ENCODE measurements at regions not wholly inside any gene's neighbourhood (a gene's known extent, or its start where the extent isn't known, plus 50 kb on each side); places are given as distances from the start of the nearest gene placed in this dataset.

DNA sequence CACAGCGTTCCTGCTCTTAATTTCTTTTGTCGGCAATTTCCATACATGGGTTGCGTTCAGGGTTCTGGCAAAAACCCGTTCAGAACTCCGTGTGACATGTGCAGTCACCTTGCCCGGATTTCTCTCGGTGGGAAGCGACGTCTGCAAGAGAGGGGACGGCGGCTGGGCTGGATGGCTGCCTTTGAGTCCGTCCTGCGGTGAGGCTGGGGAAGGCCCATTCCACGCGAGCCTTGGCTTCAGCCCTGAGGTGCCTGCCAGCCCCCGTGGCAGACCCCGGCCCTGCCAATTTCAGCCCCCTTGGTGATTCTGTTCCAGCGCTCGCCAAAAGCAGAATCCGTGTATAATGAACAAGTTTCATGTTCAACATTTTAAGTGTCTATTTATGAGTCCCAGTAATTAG, 72.6 kb upstream of the TSHZ3 start:
- no peaks in the 10 kb centered on the region for H3K27me3 ChIP-seq (ENCODE audit: control insufficient read depth, extremely low read depth, insufficient read depth, low read length)
- no peaks in the 10 kb centered on the region for H3K79me2 ChIP-seq (ENCODE audit: control insufficient read depth, insufficient read depth, low read length)
- H3K9me1 ChIP-seq (ENCODE audit: control insufficient read depth, extremely low read depth, insufficient read depth, low read length) = no peaks in the 10 kb centered on the region
- H3K9me3 ChIP-seq (ENCODE audit: control insufficient read depth, low read depth, low read length) = no peaks in the 10 kb centered on the region
- H3K4me3 ChIP-seq (ENCODE audit: control insufficient read depth in 2 of 3, extremely low read depth in 1 of 3, insufficient read depth in 2 of 3, low read depth in 1 of 3, low read length in 3 of 3) = no peak overlapping the region
- H3K4me1 ChIP-seq (ENCODE audit: control insufficient read depth, extremely low read depth, insufficient read depth, low read length) = peaks cover 4% of the 10 kb centered on the region
- FAIRE-seq = no peak
- H2AFZ ChIP-seq (ENCODE audit: control insufficient read depth, low read length) = no peak overlapping the region
- no peaks in the 10 kb centered on the region for H4K20me1 ChIP-seq (ENCODE audit: control insufficient read depth, extremely low read depth, insufficient read depth, low read length)
- dilution Hi-C loops (cut with MboI; ENCODE audit: extremely low pct_ligation_motif_present, low sequenced_read_pairs) = no loop called here
- TF ChIP-seq, protein P1, sequence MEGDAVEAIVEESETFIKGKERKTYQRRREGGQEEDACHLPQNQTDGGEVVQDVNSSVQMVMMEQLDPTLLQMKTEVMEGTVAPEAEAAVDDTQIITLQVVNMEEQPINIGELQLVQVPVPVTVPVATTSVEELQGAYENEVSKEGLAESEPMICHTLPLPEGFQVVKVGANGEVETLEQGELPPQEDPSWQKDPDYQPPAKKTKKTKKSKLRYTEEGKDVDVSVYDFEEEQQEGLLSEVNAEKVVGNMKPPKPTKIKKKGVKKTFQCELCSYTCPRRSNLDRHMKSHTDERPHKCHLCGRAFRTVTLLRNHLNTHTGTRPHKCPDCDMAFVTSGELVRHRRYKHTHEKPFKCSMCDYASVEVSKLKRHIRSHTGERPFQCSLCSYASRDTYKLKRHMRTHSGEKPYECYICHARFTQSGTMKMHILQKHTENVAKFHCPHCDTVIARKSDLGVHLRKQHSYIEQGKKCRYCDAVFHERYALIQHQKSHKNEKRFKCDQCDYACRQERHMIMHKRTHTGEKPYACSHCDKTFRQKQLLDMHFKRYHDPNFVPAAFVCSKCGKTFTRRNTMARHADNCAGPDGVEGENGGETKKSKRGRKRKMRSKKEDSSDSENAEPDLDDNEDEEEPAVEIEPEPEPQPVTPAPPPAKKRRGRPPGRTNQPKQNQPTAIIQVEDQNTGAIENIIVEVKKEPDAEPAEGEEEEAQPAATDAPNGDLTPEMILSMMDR (optimal IDR thresholded peaks at IDR 0.05 in 1 of 3, IDR thresholded peaks at IDR 0.05 in 1 of 3, conservative IDR thresholded peaks at IDR 0.05 in 1 of 3; ENCODE audit: extremely low read depth in 1 of 3, insufficient read depth in 2 of 3, low read length in 3 of 3) = no peak
- no peak for TF ChIP-seq EZH2 (IDR thresholded peaks at IDR 0.05; ENCODE audit: low read length)
- H3K9ac ChIP-seq (ENCODE audit: control insufficient read depth, extremely low read depth, insufficient read depth, low read length) = no peak overlapping the region
- H3K4me2 ChIP-seq (ENCODE audit: control insufficient read depth, extremely low read depth, insufficient read depth, low read depth, low read length) = no peak overlapping the region
- no peak overlapping the region for H3K27ac ChIP-seq (ENCODE audit: control insufficient read depth, insufficient read depth, low read length)
- DNase-seq (ENCODE audit: low read depth, low spot score) = no peak
- no peaks in the 10 kb centered on the region for H3K36me3 ChIP-seq (ENCODE audit: control insufficient read depth in 2 of 2, extremely low read depth in 1 of 2, insufficient read depth in 2 of 2, low read length in 2 of 2)

DNA sequence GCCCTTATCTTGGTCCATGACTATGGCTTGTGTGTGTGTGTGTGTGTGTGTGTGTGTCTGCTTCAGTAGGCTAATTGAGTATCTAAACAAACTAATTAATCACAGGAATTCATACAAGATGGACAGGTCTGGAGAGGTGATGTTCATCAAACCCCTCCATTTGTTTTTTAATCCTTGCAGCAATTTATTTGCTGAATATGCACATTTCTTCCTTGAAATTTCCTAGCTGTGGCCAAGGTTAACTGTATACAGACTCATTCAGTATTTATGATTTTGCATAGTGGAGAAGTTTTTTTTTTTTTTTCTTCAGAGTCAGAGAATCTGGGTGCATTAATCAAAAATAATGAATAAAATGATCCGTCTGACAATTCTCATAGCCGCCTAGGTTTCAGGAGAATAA, 74.7 kb upstream of the TSHZ3 start:
- H3K27me3 ChIP-seq (ENCODE audit: control insufficient read depth, extremely low read depth, insufficient read depth, low read length) = no peaks in the 10 kb centered on the region
- H3K9ac ChIP-seq (ENCODE audit: control insufficient read depth, extremely low read depth, insufficient read depth, low read length) = no peak overlapping the region
- no peaks in the 10 kb centered on the region for H3K4me1 ChIP-seq (ENCODE audit: control insufficient read depth, extremely low read depth, insufficient read depth, low read length)
- TF ChIP-seq, protein P1 (optimal IDR thresholded peaks at IDR 0.05 in 1 of 3, IDR thresholded peaks at IDR 0.05 in 1 of 3, conservative IDR thresholded peaks at IDR 0.05 in 1 of 3; ENCODE audit: extremely low read depth in 1 of 3, insufficient read depth in 2 of 3, low read length in 3 of 3) = no peak
- no peak for TF ChIP-seq EZH2 (IDR thresholded peaks at IDR 0.05; ENCODE audit: low read length)
- no peak overlapping the region for H3K4me3 ChIP-seq (ENCODE audit: control insufficient read depth in 2 of 3, extremely low read depth in 1 of 3, insufficient read depth in 2 of 3, low read depth in 1 of 3, low read length in 3 of 3)
- H3K36me3 ChIP-seq (ENCODE audit: control insufficient read depth in 2 of 2, extremely low read depth in 1 of 2, insufficient read depth in 2 of 2, low read length in 2 of 2) = no peaks in the 10 kb centered on the region
- no peak for DNase-seq (ENCODE audit: low read depth, low spot score)
- H3K9me3 ChIP-seq (ENCODE audit: control insufficient read depth, low read depth, low read length) = no peaks in the 10 kb centered on the region
- no peak overlapping the region for H3K27ac ChIP-seq (ENCODE audit: control insufficient read depth, insufficient read depth, low read length)
- H3K4me2 ChIP-seq (ENCODE audit: control insufficient read depth, extremely low read depth, insufficient read depth, low read depth, low read length) = no peak overlapping the region
- no peak overlapping the region for H2AFZ ChIP-seq (ENCODE audit: control insufficient read depth, low read length)
- FAIRE-seq = no peak
- dilution Hi-C loops (cut with MboI; ENCODE audit: extremely low pct_ligation_motif_present, low sequenced_read_pairs) = no loop called here
- H3K79me2 ChIP-seq (ENCODE audit: control insufficient read depth, insufficient read depth, low read length) = no peaks in the 10 kb centered on the region
- H3K9me1 ChIP-seq (ENCODE audit: control insufficient read depth, extremely low read depth, insufficient read depth, low read length) = no peaks in the 10 kb centered on the region
- H4K20me1 ChIP-seq (ENCODE audit: control insufficient read depth, extremely low read depth, insufficient read depth, low read length) = no peaks in the 10 kb centered on the region

All from keratinocyte (primary cell).